ENCODE measurements at regions not wholly inside any gene's neighbourhood (a gene's known extent, or its start where the extent isn't known, plus 50 kb on each side); places are given as distances from the start of the nearest gene placed in this dataset.

DNA sequence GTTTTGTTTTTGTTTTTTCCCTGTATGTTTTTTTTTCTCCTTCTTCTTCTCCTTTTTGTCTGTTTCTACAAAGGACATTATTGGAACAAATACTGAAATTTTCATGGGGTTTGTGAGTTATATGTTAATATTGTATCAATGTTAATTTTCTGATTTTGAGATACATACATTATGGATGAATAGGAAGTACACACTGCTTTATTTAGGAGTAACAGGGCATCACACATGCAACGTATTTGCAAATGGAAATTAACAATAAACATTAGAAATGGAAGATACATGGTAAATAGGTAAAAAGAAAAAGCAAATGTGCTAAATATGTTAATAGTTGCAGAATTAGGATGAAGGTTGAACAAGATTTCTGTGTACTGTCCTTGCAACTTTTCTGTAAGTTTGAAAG is 477.2 kb upstream of the INTU start:
- DNase-seq (ENCODE audit: low spot score), result no peak

DNA sequence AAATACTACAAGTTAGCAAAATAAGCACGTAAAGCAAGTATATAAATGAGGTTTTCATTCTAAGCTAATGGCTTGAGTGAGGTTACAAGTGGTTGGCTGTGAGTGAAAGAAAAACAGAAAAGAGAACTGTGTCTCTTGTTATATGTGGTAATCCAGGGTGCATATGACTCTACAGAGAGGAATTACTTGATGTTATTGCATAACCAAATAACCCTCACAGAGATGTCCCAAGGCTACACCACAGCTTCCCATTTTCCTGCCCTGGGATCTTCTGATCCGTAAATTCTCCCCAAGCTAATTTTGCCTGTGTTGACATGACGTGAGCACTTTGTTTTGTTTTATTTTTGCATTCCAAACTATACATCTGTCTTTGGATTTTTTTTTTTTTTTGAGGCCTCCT is 470.0 kb upstream of the INTU start:
- no peak for DNase-seq (ENCODE audit: low spot score)

DNA sequence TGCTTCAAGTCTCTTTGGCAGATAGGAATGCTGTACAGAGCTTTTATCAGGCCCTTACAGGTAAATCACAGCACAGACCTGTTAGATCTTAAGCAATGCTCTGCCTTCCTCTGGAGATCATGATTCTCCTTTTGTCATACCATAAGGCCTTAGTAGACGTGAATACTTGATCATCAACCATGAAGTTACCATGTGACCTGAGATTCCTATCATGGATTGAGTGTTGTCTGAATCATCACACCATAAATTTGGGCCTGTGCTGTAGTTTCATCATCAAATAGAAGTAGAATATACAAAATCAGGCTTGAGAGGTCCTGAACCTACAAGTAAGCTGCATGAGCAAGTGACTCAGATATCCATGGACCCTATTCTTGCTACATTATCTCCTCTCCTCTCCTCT is 466.8 kb upstream of the INTU start:
- DNase-seq (ENCODE audit: low spot score), result no peak

GRCh38 chr4:127174201-127174600 is 458.6 kb upstream of the INTU start:
- DNase-seq (ENCODE audit: low spot score), result no peak

DNA sequence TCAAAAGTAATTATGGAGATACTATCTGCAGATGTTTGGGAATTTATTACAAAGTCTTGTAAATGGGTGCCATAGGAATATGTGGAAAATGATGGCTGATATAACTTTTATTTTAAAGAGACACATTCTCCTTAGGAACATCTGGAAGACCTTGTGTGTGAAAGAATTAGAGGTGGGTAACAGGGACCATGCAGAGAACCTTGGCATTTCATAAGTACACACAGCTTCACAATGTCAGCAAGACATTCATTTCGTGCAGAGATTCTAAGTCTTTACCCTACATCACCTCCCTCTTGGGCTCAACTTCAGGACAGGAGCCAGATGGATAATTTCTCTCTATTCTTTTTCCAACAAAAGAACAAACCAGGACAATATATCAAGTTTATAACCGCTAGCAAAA is 458.1 kb upstream of the INTU start:
- DNase-seq (ENCODE audit: low spot score), result no peak

GRCh38 chr4:127179256-127180087 is 453.3 kb upstream of the INTU start:
- no peak for DNase-seq (ENCODE audit: low spot score)

GRCh38 chr4:127181001-127181400 is 451.8 kb upstream of the INTU start:
- DNase-seq (ENCODE audit: low spot score), result no peak

DNA sequence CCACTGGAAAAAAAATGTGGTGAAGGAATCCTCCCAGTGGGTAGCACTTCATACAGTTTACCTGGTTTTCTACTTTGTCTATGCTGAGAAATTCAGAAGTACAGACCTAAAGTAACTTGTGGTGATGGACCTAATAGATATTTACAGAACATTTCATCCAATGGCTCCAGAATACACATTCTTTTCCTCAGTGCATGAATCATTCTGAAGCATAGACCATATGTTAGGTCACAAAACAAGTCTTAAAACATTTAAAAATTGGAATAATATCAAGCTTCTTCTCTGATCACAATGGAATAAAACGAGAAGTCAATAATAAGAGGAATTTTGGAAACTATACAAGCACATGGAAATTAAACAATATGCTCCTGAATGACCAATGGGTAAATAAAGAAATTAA is 450.1 kb upstream of the INTU start:
- no peak for DNase-seq (ENCODE audit: low spot score)

DNA sequence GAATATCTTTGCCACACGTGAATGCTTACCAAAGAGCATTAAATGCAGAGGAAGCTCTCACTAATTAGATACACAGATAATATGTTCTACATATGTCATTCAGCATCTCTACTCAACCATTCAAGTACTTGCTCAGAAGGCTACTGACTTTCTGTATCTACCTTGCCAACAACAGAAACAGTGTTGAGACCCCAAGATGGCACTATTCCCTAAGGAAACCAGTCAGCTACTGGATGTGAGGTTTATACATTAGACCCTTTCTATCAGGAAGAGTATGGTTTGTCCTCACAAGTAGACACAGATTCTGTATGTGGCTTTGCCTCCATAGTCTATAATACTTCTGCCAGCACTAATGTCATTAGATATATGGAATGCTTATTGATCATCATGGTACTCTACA is 443.9 kb upstream of the INTU start:
- DNase-seq (ENCODE audit: low spot score), result no peak

DNA sequence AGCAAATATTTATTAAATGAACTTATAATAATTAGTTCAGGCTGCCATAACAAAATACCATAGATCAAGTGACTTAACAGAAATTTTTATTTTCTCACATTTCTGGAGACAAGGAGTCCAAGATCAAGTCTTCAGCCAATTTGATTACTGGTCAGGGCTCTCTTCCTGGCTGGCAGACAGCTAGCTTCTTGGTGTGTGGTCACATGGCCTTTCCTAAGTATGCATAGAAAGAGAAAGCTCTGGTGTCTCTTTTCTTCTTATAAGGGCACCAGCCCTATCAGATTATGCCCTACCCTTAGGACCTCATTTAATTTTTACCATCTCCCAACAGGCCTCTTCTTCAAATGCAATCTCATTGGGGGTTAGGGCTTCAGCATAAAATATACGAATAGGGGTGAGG is 438.5 kb upstream of the INTU start:
- DNase-seq (ENCODE audit: low spot score), result no peak

- no peak for DNase-seq (ENCODE audit: low spot score)
Measured at GRCh38 chr4:127196655-127197352, 436.0 kb upstream of the INTU start.

DNA sequence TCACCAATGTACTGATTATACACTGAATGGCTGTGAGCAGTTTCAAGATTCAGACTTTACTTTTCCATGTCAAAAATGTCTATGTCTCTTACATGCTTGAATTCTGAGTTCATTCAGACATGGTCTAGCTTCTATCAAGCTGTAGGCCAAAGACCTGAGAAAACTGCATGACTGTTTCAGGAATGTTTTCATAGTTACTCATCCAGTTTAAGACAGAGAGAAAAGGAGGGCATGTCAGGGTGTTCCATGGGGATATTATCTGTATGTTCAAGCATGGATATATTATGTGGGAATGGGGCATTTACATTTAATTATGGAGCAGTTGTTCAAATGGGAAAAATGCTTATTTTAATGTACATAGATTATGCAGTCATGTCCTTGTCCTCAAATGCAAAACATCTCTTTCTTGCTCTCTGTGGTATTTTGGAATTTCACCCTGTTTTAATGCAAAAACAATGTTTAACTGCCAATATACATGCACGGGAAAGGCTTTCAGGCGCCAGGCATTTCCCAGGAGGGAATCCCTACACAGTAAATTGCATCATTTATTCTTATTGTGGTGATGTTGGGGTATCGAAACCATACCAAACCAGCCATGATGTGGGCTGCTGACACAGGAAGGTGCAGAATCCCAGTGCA is 429.1 kb upstream of the INTU start:
- DNase-seq (ENCODE audit: low spot score), result no peak

DNA sequence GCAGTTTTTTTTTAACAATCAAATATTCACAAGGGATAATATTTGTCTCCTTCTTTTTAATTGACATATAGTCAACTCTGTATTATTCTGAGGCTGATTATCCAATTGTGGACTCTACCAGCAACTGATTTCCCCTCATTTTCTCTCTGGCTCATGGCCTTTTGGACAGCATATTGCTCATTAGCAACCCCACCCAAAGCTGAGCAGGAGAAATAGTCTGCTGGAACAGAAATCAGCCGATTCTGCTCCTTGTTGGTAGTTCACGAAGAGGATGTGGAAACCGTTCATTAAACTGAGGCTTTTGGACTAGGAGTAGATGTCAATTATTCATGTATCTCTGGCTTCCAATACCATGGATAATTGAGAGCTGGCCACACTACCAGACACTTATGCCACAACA is 428.4 kb upstream of the INTU start:
- DNase-seq (ENCODE audit: low spot score), result no peak

GRCh38 chr4:127209580-127210095 is 423.1 kb upstream of the INTU start:
- no peak for DNase-seq (ENCODE audit: low spot score)

GRCh38 chr4:127210893-127211649 is 421.7 kb upstream of the INTU start:
- DNase-seq (ENCODE audit: low spot score), result no peak

- no peak for DNase-seq (ENCODE audit: low spot score)
Measured at GRCh38 chr4:127211650-127212560, 420.9 kb upstream of the INTU start.

- no peak for DNase-seq (ENCODE audit: low spot score)
Measured at GRCh38 chr4:127212701-127213100, 420.1 kb upstream of the INTU start.

- no peak for DNase-seq (ENCODE audit: low spot score)
Measured at GRCh38 chr4:127214016-127214415, 418.7 kb upstream of the INTU start.

GRCh38 chr4:127214931-127215330 is 417.8 kb upstream of the INTU start:
- no peak for DNase-seq (ENCODE audit: low spot score)

- no peak for DNase-seq (ENCODE audit: low spot score)
Measured at GRCh38 chr4:127217586-127218229, 415.0 kb upstream of the INTU start.

DNA sequence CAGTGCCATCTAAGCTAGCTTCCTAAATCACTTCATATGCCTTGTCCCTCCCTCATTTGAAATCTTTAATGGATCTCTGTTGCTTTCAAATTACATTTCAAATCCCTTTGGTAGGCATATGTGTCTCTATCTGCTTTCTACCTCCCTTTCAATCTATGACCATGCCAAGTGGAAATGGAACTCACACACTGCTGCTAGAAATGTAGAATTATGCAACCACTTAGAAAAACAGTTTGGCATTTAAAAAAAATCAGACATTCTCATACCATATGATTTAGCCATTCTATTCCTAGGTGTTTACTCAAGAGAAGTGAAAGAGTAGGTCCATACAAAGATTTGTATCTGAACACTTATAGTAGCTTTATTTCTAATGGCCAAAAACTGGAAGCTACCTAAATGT is 413.5 kb upstream of the INTU start:
- no peak for DNase-seq (ENCODE audit: low spot score)
